HG03442 (cell line): ENCODE measurements at regions not wholly inside any gene's neighbourhood (a gene's known extent, or its start where the extent isn't known, plus 50 kb on each side); places are given as distances from the start of the nearest gene placed in this dataset.
"Not testable (repeated sequence)": the region's sequence is repeated elsewhere in the genome, so short reads cannot be mapped to it uniquely, and the experiment has no call there.

ENCODE experiments used
- ATAC-seq: cut with Tn5 transposase; IDR thresholded peaks from one replicate; pipeline ENCODE4 v1.9.1; 2021; ENCODE audit warnings: mild to moderate bottlenecking, moderate library complexity; ENCODE audit not compliant: unreplicated experiment

DNA sequence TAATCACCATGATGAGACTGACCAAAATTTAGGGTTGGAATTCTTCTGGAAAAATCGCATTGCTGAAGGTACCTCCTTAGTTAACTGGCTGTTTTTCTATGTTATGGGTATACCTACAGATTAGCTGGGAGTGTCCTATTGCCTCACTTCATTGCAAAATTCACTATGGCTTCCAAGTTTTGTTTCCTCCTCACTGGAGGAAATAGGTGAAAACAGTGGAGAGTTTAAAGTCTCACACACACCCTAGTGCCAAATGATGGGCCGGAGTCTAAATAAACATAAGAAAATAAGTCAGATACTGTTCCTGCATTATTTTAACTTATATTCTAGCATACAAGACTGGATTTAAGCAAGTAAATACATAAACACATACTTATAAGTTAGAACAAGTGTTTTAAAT, 98.2 kb downstream of the AHR start:
- ATAC-seq: no peak

DNA sequence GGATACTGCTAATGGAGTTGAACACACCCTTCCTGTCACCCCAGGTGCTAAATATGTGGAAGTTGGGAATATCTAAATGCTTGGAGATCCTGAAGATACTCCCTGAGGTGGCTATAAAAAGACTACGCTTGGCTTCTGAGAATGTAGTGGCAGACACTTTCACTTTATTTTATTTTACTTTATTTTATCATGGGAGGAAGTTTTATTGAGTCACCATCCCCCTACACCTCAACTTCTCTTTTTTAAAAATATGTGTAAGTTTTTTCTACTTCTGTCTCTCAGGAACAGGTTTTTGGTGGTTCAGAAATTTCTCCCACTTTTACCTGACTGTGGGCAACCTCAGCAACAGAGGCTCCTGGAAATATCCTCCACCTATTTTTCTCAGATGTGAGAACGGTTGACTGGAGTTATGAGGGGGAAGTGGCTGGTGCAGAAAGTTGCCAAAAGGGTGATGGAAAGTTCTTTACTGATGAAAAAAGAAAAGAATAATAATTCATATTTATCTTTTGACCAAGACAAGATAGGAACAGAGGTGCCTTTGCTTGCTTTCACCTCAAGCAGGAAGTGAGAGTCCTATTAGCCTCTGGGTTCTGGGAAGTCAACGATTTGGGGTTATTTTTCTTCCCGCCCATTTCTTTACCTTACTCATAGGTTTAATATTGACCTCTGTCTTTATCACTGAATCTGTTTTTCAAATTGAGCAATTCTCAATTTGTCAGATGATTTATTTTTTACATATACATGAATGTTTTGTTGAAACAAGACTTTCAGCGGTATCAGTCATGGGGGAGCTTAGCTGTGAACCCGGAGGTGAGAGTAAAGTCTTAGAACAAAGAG, 103.6 kb downstream of the AHR start:
- ATAC-seq: peak; percentile 60

DNA sequence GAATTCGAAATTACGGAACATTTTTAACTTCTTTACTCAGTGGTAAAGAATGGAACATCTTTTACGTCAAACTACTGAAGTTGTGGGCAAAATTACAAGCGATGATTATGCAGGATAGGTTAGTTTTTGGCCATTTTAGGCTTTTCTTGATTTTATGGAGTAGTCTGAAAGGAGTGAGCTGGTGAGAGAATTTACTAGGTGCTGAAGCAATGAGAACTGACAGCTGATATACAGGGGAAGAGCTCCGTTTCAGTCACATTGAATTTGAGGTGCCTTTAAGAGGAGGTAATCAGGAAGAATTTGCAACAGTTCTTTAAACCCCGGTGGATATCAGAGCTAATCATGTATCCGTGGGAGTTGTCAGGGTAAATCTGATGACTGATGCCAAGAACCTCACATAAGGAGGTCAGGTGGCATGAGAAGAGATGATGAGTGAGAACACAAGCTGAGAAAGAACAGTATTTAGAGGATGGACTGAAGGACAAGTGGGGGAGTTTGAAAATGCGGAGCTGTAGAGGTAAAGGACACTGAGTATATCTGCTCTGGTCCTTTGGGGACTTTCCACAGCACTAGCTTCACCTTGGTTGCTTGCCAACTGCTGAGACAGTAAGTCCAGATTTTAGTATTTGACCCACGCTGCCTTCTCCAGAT, 104.3 kb downstream of the AHR start:
- ATAC-seq: peak; percentile 81

DNA sequence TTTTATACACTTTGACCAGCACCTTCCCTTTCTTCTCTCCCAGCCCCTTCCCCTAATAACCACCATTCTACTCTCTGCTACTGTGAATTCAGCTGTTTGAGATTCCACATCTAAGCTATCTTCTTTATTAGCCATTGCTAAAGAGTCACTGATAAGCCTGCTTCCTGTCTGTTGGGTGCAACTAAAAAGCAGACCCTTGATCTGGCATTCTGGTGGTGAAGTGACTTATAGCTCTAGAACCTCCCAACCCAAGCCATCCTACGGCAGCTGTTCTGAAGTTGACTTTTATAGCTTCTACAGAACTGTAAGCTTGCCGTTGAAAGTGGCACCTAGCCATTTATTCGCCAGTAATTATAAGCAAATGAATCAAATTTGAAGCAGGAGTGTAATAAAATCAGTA, 105.6 kb downstream of the AHR start:
- ATAC-seq: no peak

DNA sequence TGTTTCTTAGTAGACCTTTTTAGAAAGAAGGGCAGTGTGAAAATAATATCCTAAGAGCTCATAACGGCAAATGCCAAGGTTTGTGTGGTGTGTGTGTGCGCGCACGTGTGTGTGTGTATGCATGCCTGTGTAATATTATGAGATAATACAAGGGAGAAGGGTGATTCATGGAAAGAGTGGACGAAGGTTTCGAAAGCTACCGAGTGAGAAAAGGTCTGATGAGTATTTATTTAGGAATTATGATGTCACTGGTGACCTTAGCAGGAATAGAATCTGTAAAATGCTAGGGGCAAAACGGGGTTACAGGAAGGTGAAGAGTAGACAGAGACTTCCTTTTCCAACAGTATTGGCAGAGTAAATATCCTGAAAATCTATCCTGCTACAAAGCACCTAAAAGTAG, 107.3 kb downstream of the AHR start:
- ATAC-seq: no peak

DNA sequence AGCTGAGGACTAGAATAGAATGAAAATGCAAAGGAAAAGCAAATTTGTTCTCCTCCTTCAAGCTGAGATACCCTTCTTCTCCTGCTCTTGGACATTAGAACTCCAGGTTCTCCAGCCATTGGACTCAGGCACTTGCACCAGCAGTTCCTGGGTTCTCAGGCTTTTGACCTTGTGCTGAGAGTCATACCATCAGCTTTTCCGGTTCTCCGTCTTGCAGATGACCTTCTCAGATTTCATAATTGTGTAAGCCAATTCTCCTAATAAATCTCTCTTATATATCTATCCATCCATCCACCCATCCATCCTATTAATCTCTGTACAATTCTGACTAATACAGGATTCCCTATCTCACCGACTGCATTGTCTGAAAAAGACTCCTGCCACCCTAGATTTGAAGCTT, 108.3 kb downstream of the AHR start:
- ATAC-seq: no peak

DNA sequence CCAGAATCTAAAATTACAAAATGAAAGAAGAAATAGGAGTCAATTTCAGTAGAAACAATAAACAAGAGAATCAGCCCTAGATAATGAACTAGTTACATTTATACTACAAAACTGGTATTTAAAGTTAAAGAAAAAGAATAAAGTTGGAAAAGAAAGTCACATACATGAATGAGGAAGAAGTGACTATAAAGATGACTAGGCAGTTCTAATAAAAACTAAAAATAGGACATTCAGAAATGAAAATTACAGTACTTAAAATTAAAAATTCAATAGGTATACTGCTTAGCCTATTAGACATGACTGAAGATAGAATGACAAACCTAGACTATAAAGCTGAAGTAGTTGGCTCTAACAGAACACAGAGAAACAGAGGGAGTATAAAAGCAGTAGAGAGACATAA, 108.8 kb downstream of the AHR start:
- ATAC-seq: no peak

DNA sequence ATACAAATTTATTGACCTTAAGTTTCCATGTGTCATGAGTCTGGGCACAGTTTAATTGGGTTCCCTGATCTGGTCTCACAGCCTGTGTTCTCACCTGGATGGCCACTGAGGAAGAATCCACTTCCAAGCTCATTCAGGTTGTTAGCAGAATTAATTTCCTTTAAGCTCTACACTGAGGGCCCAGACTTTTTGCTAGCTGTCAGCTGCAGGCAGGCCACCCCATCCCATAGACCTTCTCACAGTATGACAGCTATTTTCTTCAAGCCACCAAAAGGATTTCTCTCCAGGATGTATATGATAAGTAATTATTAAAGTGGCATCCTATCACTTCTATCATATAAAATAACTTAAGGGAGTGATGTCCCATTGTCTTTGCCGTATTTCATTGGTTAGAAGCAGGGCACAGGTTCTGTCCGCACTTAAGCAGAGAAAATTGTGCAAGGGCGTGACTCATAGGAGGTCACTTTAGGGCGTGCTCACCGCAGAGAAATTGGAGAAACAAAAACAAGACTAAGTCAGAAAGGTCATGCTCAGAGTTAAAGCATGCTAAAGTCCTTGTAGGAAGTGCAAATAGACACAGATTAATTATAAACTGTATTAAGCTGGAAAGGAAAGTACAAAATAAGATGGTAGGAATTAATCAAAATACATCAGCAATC, 109.9 kb downstream of the AHR start:
- no peak for ATAC-seq

DNA sequence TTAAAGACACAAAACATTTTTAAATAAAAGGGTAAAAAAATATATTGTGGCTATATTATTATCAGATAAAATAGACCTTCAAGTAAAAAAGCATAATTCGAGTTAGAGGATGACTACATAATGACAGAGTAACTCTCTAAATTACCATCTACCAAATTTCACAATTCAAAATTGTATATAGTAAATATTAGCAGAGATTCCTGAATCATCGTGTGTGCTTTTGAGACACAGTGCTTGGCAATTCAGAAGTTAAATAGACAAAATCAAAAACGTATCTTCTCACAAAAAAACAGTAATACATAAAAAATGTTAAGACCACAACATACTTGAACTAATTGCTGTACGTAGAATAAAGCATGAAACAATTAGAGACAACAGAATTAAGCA, 110.4 kb downstream of the AHR start:
- ATAC-seq: no peak

DNA sequence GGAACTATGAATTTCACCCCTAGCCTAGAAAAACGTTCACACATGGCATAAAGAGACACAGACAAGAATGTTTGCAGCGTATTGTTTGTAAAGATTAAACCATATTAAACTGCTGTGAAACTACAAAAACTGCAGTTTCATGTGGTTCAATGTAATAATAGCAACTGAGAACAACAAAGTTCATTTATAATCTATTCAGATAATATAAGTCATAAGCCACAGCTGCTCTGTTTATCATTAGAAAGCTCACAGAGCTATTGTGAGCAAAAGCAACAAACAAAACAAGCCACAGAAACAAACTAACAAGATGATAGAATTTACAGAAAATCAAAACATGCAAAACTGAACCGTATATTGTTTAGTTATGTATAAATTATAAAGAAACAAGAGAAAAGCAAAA, 113.5 kb downstream of the AHR start:
- no peak for ATAC-seq

DNA sequence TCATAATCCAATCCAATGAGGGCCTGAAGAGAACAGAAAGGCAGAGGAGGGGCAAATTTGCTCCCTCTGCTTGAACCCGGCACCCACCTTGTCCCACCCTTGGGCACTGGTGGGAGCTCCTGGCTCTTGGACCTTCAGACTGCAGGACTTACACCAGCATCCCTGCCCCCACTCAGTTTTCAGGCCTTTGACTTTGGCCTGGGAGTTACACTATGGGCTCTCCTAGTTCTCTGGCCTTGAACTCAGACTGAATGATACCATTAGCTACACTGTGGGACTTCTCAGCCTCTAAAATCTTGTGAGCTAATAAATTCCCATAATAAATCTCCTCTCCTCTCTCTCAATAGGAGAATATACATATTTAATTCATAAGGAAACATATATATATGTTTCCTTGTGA, 114.4 kb downstream of the AHR start:
- ATAC-seq: no peak

DNA sequence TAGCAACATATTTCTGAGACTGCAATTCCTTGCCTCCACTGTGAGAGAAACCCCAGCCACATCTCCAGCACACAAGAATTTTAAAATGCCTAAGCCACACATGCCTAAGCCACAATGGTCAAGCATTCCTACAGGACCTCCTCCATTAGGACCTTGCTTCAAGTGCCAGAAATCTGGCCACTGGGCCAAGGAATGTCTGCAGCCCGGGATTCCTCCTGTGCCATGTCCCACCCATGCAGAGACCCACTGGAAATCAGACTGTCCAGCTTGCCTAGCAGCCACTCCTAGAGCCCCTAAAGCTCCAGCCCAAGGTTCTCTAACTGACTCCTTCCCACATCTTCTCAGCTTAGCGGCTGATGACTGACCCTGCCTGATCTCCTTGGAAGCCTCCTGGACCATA, 117.5 kb downstream of the AHR start:
- ATAC-seq: no peak

DNA sequence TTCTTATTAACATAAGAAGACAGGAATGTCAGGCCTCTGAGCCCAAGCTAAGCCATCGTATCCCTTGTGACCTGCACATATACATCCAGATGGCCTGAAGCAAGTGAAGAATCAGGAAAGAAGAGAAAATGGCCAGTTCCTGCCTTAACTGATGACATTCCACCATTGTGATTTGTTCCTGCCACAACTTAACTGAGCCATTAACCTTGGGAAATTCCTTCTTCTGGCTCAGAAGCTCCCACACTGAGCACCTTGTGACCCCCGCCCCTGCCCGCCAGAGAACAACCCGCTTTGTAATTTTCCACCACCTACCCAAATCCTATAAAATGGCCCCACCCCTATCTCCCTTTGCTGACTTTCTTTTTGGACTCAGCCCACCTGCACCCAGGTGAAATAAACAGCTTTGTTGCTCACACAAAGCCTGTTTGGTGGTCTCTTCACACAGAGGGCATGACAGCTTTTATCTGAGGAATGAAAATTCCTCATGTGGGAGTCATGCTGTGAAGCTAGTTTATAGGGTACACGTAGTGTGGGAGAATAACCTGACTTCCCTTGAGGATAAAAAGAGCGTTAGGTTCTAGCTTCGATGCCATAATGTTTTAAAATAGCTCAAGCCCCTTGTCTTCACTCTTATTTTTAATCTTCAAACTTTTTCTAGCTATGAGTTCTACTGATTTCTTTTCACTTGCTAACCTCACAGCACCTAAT, 122.0 kb downstream of the AHR start:
- ATAC-seq: not testable (repeated sequence)

DNA sequence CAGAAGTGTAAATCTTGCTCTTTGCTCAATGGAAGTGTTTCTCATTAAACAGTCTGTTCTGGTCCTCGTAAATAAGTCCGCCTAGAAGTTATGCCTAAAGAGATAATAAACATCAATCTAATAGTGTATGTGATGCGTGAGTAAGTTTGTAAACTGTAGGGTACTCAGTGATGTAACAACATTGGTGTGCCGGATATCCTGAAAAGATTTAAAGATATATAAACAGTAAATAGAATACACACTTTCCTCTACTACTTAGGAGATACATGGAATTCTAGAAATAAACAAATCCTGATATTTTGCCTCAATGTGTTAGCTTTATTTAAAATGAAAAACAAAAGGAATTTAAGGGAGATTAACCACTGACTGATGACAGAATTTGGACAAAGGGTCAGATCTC, 123.5 kb downstream of the AHR start:
- no peak for ATAC-seq

DNA sequence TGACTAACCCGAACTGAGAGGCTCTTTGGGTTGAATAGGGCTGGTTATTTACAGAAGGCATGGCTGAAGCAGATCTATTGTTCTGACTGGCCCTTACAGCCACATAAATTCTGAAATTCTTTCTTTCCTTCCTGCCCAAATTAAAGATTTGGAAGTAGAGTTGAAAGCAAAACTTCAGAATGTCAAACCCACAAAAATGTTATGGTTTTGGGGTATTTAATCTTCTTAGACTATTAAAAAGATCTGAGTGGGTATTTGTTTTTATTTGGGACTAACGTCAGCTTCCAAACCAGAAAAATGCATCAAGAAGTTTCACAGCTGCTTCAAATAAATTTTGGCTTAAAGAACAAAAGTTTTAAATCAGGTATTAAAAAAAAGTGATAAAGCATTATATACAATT, 124.5 kb downstream of the AHR start:
- ATAC-seq: no peak

DNA sequence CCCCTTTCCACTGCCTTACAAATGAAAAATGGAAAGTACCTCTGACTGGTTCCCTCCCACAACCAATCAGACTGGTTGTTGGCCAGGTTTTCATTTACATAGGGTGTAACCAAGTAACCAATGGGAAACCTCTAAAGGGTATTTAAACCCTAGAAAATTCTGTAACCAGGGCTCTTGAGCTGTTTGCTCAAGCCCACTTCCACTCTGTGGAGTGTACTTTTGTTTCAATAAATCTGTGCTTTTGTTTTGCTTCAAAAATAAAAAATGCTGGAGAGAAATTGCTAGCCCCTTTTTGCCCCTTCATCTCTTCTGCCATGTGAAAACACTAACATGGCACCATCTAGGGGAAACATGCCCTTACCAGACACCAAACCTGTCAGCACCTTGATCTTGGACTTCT, 129.5 kb downstream of the AHR start:
- no peak for ATAC-seq

DNA sequence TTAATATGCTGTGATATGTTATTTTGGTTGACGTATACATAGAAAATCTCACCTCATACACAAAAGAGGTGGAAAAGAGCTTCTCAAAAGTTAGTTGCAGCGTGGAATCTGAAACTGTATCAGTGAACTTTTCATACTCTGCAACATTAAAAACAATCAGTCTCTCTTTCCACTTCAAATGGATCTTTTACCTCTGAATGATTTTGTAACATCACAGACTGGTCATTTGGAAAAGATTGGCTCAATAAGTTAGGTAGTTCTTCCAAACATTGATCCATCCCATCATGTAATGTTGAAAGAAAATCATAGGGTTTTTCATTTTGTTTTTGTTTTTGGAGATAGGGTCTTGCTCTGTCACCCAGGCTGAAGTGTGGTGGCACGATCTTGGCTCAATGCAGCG, 131.1 kb downstream of the AHR start:
- no peak for ATAC-seq

DNA sequence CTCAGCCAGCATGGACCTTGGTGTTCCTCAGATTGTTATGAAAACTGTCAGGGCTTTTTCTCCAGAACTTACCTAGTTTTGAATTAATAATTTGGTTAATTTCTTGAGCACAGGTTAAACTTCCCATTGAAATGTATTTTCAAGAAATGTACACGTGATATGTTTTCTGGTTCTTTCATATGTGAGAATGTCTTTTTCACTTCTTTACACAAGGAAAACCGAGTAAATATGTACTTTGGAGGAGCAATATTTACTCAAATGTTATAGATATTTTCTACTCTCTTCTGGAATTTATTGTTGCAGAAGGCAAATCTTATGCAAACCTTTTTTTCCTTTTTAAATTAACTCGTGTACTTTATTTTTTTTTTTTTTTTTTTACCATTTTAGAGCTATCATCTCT, 134.3 kb downstream of the AHR start:
- no peak for ATAC-seq

DNA sequence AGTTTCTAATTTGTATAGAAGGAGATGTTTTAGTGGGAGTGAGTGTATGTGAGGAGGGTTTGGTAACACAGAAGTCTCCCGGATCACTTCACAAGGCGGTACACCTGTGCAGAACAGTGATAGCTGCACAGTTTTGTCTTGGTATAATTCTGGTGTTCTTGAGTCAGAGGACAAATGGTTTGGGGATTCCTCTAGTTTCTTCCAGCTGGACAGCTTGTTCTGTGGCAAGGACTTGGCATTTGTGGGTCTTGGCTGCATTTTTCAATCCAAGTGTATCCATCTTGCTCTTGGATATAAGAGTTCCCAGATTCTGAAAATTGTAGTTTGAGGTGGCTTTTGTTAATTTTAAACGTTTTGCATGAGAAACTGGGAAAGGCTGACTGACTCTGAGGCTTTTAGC, 135.7 kb downstream of the AHR start:
- ATAC-seq: no peak

DNA sequence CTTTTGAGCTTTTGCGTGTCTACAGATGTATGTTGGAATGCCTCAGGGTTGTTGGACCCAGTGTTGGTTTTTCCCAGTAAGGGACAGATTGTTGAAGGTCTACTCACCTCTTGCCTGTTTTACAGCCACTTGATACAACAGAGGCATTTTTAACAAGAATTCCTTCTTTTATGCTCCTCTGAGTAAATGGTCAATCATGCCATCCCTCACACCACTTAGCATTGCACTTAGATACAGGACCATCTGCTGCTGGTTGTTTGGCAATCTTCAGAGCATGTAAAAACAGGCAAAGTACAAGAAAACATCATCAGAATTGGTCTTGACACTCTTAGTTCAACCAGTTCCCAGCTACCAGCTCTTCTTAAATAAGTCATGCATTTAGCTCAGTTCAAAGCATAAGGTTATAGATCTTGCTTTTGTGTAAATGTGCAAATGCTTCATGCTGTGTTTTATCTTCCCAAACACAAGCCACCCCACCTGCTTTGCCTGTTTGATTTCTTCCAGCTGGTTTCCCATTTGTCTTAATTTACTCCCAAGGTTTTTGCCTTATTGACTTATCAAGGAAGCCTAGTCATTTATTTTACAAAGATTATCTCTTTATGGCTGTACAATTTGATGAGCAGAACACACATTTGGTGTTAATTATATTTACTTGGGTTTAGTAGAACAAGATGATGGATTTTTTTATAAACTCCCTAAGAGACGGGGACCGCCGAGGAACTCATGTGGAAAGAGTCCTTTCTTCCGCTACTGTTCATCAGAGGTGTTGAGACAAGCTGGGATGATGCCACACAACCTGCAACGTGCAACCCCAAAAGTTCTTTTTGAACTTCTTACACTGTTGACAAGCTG, 136.6 kb downstream of the AHR start:
- no peak for ATAC-seq

DNA sequence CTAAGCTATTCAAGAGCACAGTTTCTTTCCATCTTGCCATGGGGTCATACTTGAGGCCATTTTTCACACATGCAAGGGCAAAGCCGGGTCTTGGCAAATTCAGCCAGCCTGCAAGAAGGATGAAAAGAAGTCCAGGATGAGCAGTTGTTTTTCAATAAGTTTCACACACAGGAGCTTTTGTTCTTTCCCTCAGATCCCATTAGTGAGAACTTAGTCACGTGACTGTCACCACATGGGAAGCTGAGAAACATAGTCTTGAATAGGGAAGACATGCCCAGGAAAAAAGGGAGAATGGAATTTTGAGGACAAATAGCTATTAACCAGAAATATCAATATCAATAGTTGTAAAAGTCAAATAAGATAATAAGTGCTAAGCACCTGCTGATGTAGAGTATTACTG, 137.7 kb downstream of the AHR start:
- no peak for ATAC-seq
